ENCODE measurements at regions not wholly inside any gene's neighbourhood (a gene's known extent, or its start where the extent isn't known, plus 50 kb on each side); places are given as distances from the start of the nearest gene placed in this dataset.

DNA sequence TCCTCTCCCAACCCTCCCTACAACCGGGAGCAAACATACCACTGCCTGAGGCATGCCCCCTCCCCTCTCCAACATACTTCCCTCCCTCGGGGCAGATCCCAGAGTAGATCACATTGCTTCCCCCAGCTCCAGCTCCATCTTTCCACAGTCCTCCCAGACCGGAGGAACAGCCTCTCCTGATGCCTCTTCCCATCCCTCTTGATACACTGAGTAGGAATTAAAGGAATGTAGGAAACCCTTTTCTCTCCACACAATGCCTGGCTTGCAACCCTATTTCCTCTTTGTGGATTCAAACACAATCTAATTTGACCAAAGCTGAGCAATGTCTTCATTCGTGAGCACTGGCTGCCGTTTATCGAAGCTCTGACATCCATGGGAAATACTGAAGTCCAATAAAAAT is 339.8 kb downstream of the BCOR start:
- Histone ChIP-seq H3K4me3 (ENCODE audit: low read length) (no peak overlapping the region), H3K27ac (ENCODE audit: low read depth, low read length) (no peak overlapping the region), H3K23ac (ENCODE audit: low read length) (no peak overlapping the region), H2BK15ac (replicated peaks; ENCODE audit: low read depth) (no peak overlapping the region), H4K5ac (ENCODE audit: low read length) (no peak overlapping the region), H3K4me1 (ENCODE audit: control insufficient read depth, low read depth, low read length) (no peaks in the 10 kb centered on the region), H2AK5ac (ENCODE audit: low read length) (no peak overlapping the region), H3K36me3 (ENCODE audit: control insufficient read depth, insufficient read depth, low read length) (no peaks in the 10 kb centered on the region), H3K4me2 (ENCODE audit: low read length) (no peak overlapping the region), H3K27me3 (ENCODE audit: insufficient read depth, low read length, poor library complexity) (no peaks in the 10 kb centered on the region), H3K4ac (ENCODE audit: low read depth, low read length) (no peak overlapping the region), H3K79me2 (ENCODE audit: control insufficient read depth, insufficient read depth, low read length) (no peaks in the 10 kb centered on the region), H3K79me1 (ENCODE audit: low read length) (no peaks in the 10 kb centered on the region), H4K8ac (ENCODE audit: low read depth, low read length) (no peak overlapping the region), H3K18ac (ENCODE audit: low read length) (no peak overlapping the region), H3K56ac (ENCODE audit: low read length) (peak overlapping the region; percentile 25), H2BK120ac (ENCODE audit: low read depth, low read length) (no peak overlapping the region), H2BK5ac (ENCODE audit: low read length) (no peak overlapping the region), H3K9ac (ENCODE audit: low read length) (no peak overlapping the region)
- peak; percentile 70 for DNase-seq
- no CpG with 5 or more reads among the region's 6 CpGs for WGBS (ENCODE audit: extremely low coverage, insufficient coverage, low lambda C conversion rate)

GRCh38 chrX:39758791-39759525 is 338.8 kb downstream of the BCOR start:
- H2BK5ac ChIP-seq (ENCODE audit: low read length), result no peak overlapping the region
- no peak for DNase-seq
- no peaks in the 10 kb centered on the region for H3K79me2 ChIP-seq (ENCODE audit: control insufficient read depth, insufficient read depth, low read length)
- no peak overlapping the region for H4K8ac ChIP-seq (ENCODE audit: low read depth, low read length)
- peak overlapping the region; percentile 74 for H2BK120ac ChIP-seq (ENCODE audit: low read depth, low read length)
- H4K5ac ChIP-seq (ENCODE audit: low read length), result no peak overlapping the region
- H3K4me2 ChIP-seq (ENCODE audit: low read length), result no peak overlapping the region
- H3K56ac ChIP-seq (ENCODE audit: low read length), result no peak overlapping the region
- H3K36me3 ChIP-seq (ENCODE audit: control insufficient read depth, insufficient read depth, low read length), result no peaks in the 10 kb centered on the region
- no peak overlapping the region for H3K27ac ChIP-seq (ENCODE audit: low read depth, low read length)
- H3K18ac ChIP-seq (ENCODE audit: low read length), result peak overlapping the region; percentile 77
- no CpG with 5 or more reads among the region's 17 CpGs for WGBS (ENCODE audit: extremely low coverage, insufficient coverage, low lambda C conversion rate)
- H3K4ac ChIP-seq (ENCODE audit: low read depth, low read length), result no peak overlapping the region
- H3K4me1 ChIP-seq (ENCODE audit: control insufficient read depth, low read depth, low read length), result no peaks in the 10 kb centered on the region
- no peaks in the 10 kb centered on the region for H3K79me1 ChIP-seq (ENCODE audit: low read length)
- no peaks in the 10 kb centered on the region for H3K27me3 ChIP-seq (ENCODE audit: insufficient read depth, low read length, poor library complexity)
- no peak overlapping the region for H3K4me3 ChIP-seq (ENCODE audit: low read length)
- H3K9ac ChIP-seq (ENCODE audit: low read length), result no peak overlapping the region
- no peak overlapping the region for H2AK5ac ChIP-seq (ENCODE audit: low read length)
- H3K23ac ChIP-seq (ENCODE audit: low read length), result no peak overlapping the region
- no peak overlapping the region for H2BK15ac ChIP-seq (replicated peaks; ENCODE audit: low read depth)

- Histone ChIP-seq H4K8ac (ENCODE audit: low read depth, low read length) (no peak overlapping the region), H3K27me3 (ENCODE audit: insufficient read depth, low read length, poor library complexity) (no peaks in the 10 kb centered on the region), H3K36me3 (ENCODE audit: control insufficient read depth, insufficient read depth, low read length) (no peaks in the 10 kb centered on the region), H2BK15ac (replicated peaks; ENCODE audit: low read depth) (no peak overlapping the region), H3K4me1 (ENCODE audit: control insufficient read depth, low read depth, low read length) (peaks cover 3% of the 10 kb centered on the region), H2BK5ac (ENCODE audit: low read length) (no peak overlapping the region), H2AK5ac (ENCODE audit: low read length) (no peak overlapping the region), H3K79me1 (ENCODE audit: low read length) (no peaks in the 10 kb centered on the region), H3K4me3 (ENCODE audit: low read length) (no peak overlapping the region), H3K9ac (ENCODE audit: low read length) (no peak overlapping the region), H3K56ac (ENCODE audit: low read length) (peak overlapping the region; percentile 70), H3K79me2 (ENCODE audit: control insufficient read depth, insufficient read depth, low read length) (no peaks in the 10 kb centered on the region), H3K27ac (ENCODE audit: low read depth, low read length) (no peak overlapping the region), H3K23ac (ENCODE audit: low read length) (no peak overlapping the region), H4K5ac (ENCODE audit: low read length) (no peak overlapping the region), H2BK120ac (ENCODE audit: low read depth, low read length) (peak overlapping the region; percentile 74), H3K18ac (ENCODE audit: low read length) (peak overlapping the region; percentile 77), H3K4me2 (ENCODE audit: low read length) (no peak overlapping the region), H3K4ac (ENCODE audit: low read depth, low read length) (peak overlapping the region; percentile 22)
- DNase-seq, result no peak
- no CpG with 5 or more reads among the region's 15 CpGs for WGBS (ENCODE audit: extremely low coverage, insufficient coverage, low lambda C conversion rate)
These were observed 338.1 kb downstream of the BCOR start for GRCh38 chrX:39759526-39760224.

GRCh38 chrX:39760930-39761329 is 336.8 kb downstream of the BCOR start:
- H2BK5ac ChIP-seq (ENCODE audit: low read length), result no peak overlapping the region
- no peak overlapping the region for H2BK15ac ChIP-seq (replicated peaks; ENCODE audit: low read depth)
- no peak overlapping the region for H2AK5ac ChIP-seq (ENCODE audit: low read length)
- no peak overlapping the region for H3K27ac ChIP-seq (ENCODE audit: low read depth, low read length)
- H3K79me2 ChIP-seq (ENCODE audit: control insufficient read depth, insufficient read depth, low read length), result no peaks in the 10 kb centered on the region
- H3K56ac ChIP-seq (ENCODE audit: low read length), result no peak overlapping the region
- H3K4ac ChIP-seq (ENCODE audit: low read depth, low read length), result no peak overlapping the region
- no peak overlapping the region for H3K18ac ChIP-seq (ENCODE audit: low read length)
- H3K4me1 ChIP-seq (ENCODE audit: control insufficient read depth, low read depth, low read length), result peaks cover 3% of the 10 kb centered on the region
- H3K79me1 ChIP-seq (ENCODE audit: low read length), result no peaks in the 10 kb centered on the region
- no peaks in the 10 kb centered on the region for H3K36me3 ChIP-seq (ENCODE audit: control insufficient read depth, insufficient read depth, low read length)
- no peak overlapping the region for H4K8ac ChIP-seq (ENCODE audit: low read depth, low read length)
- DNase-seq, result no peak
- H3K23ac ChIP-seq (ENCODE audit: low read length), result no peak overlapping the region
- no peak overlapping the region for H3K4me3 ChIP-seq (ENCODE audit: low read length)
- whole genome bisulfite sequencing (ENCODE audit: extremely low coverage, insufficient coverage, low lambda C conversion rate), result no CpG with 5 or more reads among the region's 3 CpGs
- H4K5ac ChIP-seq (ENCODE audit: low read length), result no peak overlapping the region
- no peaks in the 10 kb centered on the region for H3K27me3 ChIP-seq (ENCODE audit: insufficient read depth, low read length, poor library complexity)
- H3K9ac ChIP-seq (ENCODE audit: low read length), result no peak overlapping the region
- H3K4me2 ChIP-seq (ENCODE audit: low read length), result no peak overlapping the region
- no peak overlapping the region for H2BK120ac ChIP-seq (ENCODE audit: low read depth, low read length)

GRCh38 chrX:39762266-39762841 is 335.4 kb downstream of the BCOR start:
- no peak overlapping the region for H3K4me3 ChIP-seq (ENCODE audit: low read length)
- H3K18ac ChIP-seq (ENCODE audit: low read length), result no peak overlapping the region
- H3K4me1 ChIP-seq (ENCODE audit: control insufficient read depth, low read depth, low read length), result peaks cover 3% of the 10 kb centered on the region
- H3K79me1 ChIP-seq (ENCODE audit: low read length), result no peaks in the 10 kb centered on the region
- no peak overlapping the region for H2BK120ac ChIP-seq (ENCODE audit: low read depth, low read length)
- no peak overlapping the region for H3K23ac ChIP-seq (ENCODE audit: low read length)
- no peak overlapping the region for H3K4me2 ChIP-seq (ENCODE audit: low read length)
- H3K27ac ChIP-seq (ENCODE audit: low read depth, low read length), result no peak overlapping the region
- H3K4ac ChIP-seq (ENCODE audit: low read depth, low read length), result no peak overlapping the region
- no peaks in the 10 kb centered on the region for H3K27me3 ChIP-seq (ENCODE audit: insufficient read depth, low read length, poor library complexity)
- WGBS (ENCODE audit: extremely low coverage, insufficient coverage, low lambda C conversion rate), result no CpG with 5 or more reads among the region's 5 CpGs
- H2BK15ac ChIP-seq (replicated peaks; ENCODE audit: low read depth), result no peak overlapping the region
- no peaks in the 10 kb centered on the region for H3K79me2 ChIP-seq (ENCODE audit: control insufficient read depth, insufficient read depth, low read length)
- H2AK5ac ChIP-seq (ENCODE audit: low read length), result no peak overlapping the region
- H3K9ac ChIP-seq (ENCODE audit: low read length), result no peak overlapping the region
- H4K5ac ChIP-seq (ENCODE audit: low read length), result no peak overlapping the region
- H4K8ac ChIP-seq (ENCODE audit: low read depth, low read length), result no peak overlapping the region
- no peak overlapping the region for H3K56ac ChIP-seq (ENCODE audit: low read length)
- DNase-seq, result no peak
- no peak overlapping the region for H2BK5ac ChIP-seq (ENCODE audit: low read length)
- no peaks in the 10 kb centered on the region for H3K36me3 ChIP-seq (ENCODE audit: control insufficient read depth, insufficient read depth, low read length)
